ENCODE measurements at regions not wholly inside any gene's neighbourhood (a gene's known extent, or its start where the extent isn't known, plus 50 kb on each side); places are given as distances from the start of the nearest gene placed in this dataset.

GRCh38 chr2:34305587-34305986 lies 706.5 kb upstream of the FAM98A start:
- no peaks in the 10 kb centered on the region for H3K4me1 ChIP-seq
- no peaks in the 10 kb centered on the region for H3K36me3 ChIP-seq
- WGBS, 2 donors (ENCODE audit: low coverage in 1 of 2), result 58 to 62% methylated on average over 2 to 3 of the region's 3 CpGs
- H3K27me3 ChIP-seq, result no peaks in the 10 kb centered on the region
- TF ChIP-seq CTCF (IDR thresholded peaks at IDR 0.05), result no peak
- no peak for TF ChIP-seq POLR2AphosphoS5 (IDR thresholded peaks at IDR 0.05)
- no peak for TF ChIP-seq EP300 (IDR thresholded peaks at IDR 0.05)
- no peak for TF ChIP-seq POLR2A (IDR thresholded peaks at IDR 0.05)
- no peak overlapping the region for H3K4me3 ChIP-seq
- no peaks in the 10 kb centered on the region for H3K9me3 ChIP-seq
- no peak for ATAC-seq
- H3K27ac ChIP-seq, result no peak overlapping the region

DNA sequence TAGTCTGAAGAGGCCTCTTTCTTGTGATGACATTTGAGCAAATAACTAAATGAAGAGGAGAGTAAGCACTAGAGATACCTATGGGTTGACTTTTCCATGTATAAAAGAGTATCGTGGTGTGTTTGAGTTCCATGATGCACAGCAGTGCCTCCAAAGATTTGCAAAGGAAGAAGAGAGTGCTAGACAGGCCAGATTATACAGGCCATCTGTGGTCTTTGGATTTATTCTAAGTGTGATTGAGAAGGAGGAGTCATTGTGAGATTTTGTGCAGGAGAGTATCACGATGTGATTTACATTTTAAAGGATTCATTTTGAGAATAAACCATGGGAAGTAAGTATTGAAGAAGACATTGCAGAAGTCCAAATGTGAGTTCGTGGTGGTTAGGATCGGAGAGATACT lies 695.9 kb upstream of the FAM98A start:
- no peak for TF ChIP-seq POLR2AphosphoS5 (IDR thresholded peaks at IDR 0.05)
- TF ChIP-seq CTCF (IDR thresholded peaks at IDR 0.05), result no peak
- TF ChIP-seq POLR2A (IDR thresholded peaks at IDR 0.05), result no peak
- TF ChIP-seq EP300 (IDR thresholded peaks at IDR 0.05), result no peak
- no peak for ATAC-seq
- 68 to 75% methylated on average over 4 of the region's 4 CpGs for WGBS, 2 donors (ENCODE audit: low coverage in 1 of 2)
- Histone ChIP-seq H3K27ac (no peak overlapping the region), H3K4me1 (no peaks in the 10 kb centered on the region), H3K4me3 (no peak overlapping the region), H3K36me3 (no peaks in the 10 kb centered on the region), H3K9me3 (no peaks in the 10 kb centered on the region), H3K27me3 (no peaks in the 10 kb centered on the region)

- Histone ChIP-seq H3K9me3 (no peaks in the 10 kb centered on the region), H3K27me3 (no peaks in the 10 kb centered on the region), H3K36me3 (no peaks in the 10 kb centered on the region), H3K27ac (no peak overlapping the region), H3K4me3 (no peak overlapping the region), H3K4me1 (no peaks in the 10 kb centered on the region)
- TF ChIP-seq POLR2AphosphoS5 (IDR thresholded peaks at IDR 0.05) (no peak), CTCF (IDR thresholded peaks at IDR 0.05) (no peak), POLR2A (IDR thresholded peaks at IDR 0.05) (no peak), EP300 (IDR thresholded peaks at IDR 0.05) (no peak)
- ATAC-seq, result no peak
- WGBS, 2 donors (ENCODE audit: low coverage in 1 of 2), result 65 to 80% methylated on average over 1 of the region's 1 CpG
These were observed 692.0 kb upstream of the FAM98A start for GRCh38 chr2:34291076-34291475.

GRCh38 chr2:34288016-34288415 lies 688.9 kb upstream of the FAM98A start:
- no peak overlapping the region for H3K4me3 ChIP-seq
- no peaks in the 10 kb centered on the region for H3K27me3 ChIP-seq
- no peak for ATAC-seq
- H3K27ac ChIP-seq, result no peak overlapping the region
- H3K4me1 ChIP-seq, result no peaks in the 10 kb centered on the region
- no peak for TF ChIP-seq POLR2A (IDR thresholded peaks at IDR 0.05)
- TF ChIP-seq CTCF (IDR thresholded peaks at IDR 0.05), result no peak
- TF ChIP-seq POLR2AphosphoS5 (IDR thresholded peaks at IDR 0.05), result no peak
- TF ChIP-seq EP300 (IDR thresholded peaks at IDR 0.05), result no peak
- no peaks in the 10 kb centered on the region for H3K9me3 ChIP-seq
- H3K36me3 ChIP-seq, result no peaks in the 10 kb centered on the region

DNA sequence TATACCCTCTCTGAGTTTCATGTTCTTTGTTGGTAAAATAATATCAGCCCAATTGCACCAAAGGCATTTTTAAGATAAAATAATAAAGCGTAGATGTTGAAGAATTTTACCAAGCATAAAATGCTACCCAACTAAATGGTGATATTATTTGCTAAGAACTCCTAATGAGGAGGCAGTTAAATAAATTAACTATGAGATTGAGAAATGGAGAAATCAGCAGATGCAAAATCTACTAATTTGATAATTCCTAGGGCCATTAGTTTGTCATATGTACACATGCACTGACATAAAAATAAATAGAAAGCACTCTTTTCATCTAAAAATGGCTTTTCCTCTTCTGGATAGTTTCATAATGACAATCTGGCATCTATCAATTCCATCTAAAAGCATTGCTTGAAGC lies 681.5 kb upstream of the FAM98A start:
- Histone ChIP-seq H3K27ac (no peak overlapping the region), H3K9me3 (no peaks in the 10 kb centered on the region), H3K4me1 (no peaks in the 10 kb centered on the region), H3K27me3 (no peaks in the 10 kb centered on the region), H3K4me3 (no peak overlapping the region), H3K36me3 (no peaks in the 10 kb centered on the region)
- no peak for TF ChIP-seq CTCF (IDR thresholded peaks at IDR 0.05)
- TF ChIP-seq EP300 (IDR thresholded peaks at IDR 0.05), result no peak
- no peak for TF ChIP-seq POLR2AphosphoS5 (IDR thresholded peaks at IDR 0.05)
- TF ChIP-seq POLR2A (IDR thresholded peaks at IDR 0.05), result no peak
- 92 to 100% methylated on average over 1 of the region's 1 CpG for WGBS, 2 donors (ENCODE audit: low coverage in 1 of 2)
- ATAC-seq, result no peak
